Left renal cortex interstitium (tissue), 4 donors: ENCODE measurements at regions not wholly inside any gene's neighbourhood (a gene's known extent, or its start where the extent isn't known, plus 50 kb on each side); places are given as distances from the start of the nearest gene placed in this dataset.

Experiments
- DNase-seq, 4 donors: peaks; one replicate each; pipeline ENCODE4 v3.0.0-alpha.2; 2013; ENCODE audit warnings: low read depth in 4 of 4, low spot score in 2 of 4, missing footprints in 1 of 4

DNA sequence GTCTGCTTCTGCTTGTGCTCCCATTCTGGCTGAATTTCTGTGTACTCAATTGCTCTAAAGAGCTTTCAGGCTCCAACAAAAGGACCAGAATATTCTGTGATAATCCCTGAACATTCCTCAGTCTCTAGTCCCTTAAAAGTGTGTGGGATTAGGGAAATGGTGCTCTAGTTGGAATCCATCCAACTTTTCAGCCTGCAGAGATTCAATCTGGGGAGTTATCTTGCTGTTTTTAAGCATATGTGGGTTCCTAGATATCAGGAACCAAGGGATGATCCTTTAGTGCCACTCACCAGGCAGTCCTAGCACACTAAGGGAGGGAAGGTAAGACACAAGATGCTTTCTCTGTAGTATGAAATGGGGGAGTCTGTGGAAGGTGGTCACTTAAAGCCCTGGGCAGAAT, 140.3 kb upstream of the SLC1A4 start:
- DNase-seq: no peak

DNA sequence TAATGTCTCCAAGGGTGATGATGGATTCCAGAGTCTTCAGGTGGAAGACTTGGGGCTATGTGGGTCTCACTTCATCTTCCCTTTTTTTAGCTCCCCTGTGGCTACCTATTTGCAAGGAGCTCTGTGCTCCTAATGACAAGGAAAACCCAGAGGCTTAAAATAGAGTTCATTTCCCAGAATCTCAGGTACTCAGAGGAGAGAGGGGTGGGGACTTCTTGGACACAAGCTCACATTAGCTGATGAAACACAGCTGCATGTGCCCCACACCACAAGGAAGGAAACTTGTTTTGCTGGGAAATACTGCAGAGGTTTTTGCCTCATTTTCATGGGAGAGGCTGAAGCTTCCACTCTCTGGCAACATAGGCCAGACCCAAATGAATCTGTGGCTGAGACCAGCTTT, 138.6 kb upstream of the SLC1A4 start:
- DNase-seq: no peak

DNA sequence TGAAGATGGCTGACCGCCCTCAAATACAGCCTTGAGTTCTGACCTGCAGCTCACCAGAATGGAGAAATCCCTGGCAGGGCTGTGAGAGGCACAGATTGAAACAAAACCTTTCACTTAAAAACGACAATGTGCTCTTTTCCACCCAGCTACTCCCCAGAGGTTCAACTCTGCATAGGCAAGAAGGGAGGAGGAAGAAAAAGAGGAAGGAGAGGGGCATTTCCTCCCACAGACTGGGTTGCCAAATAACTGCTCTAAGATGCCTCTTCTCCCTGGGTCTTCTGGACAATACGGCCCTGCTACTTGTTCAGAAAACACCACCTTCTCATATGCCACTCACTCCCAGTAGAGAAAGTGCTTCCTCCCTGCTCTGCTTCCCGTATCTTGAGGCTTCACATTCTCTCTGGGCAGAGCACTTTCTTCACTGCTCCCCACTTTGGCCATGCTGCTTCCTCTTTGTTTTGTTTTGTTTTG, 136.4 kb upstream of the SLC1A4 start:
- no peak for DNase-seq

DNA sequence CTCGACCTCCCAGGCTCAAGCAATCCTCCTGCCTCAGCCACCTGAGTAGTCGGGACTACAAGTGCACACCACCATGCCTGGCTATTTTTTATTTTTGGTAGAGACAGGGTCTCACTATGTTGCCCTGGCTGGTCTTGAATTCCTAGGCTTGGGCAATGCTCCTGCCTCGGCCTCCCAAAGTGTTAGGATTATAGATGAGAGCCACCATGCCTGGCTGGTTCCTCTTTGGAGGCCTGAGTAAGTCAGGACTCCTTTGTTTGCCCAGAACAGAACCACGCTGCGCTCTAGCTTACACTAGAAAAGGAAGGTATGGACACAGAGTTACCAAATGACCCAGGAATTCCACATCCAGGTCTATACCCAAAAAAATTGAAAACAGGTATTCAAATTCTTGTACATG, 135.9 kb upstream of the SLC1A4 start:
- DNase-seq: no peak

DNA sequence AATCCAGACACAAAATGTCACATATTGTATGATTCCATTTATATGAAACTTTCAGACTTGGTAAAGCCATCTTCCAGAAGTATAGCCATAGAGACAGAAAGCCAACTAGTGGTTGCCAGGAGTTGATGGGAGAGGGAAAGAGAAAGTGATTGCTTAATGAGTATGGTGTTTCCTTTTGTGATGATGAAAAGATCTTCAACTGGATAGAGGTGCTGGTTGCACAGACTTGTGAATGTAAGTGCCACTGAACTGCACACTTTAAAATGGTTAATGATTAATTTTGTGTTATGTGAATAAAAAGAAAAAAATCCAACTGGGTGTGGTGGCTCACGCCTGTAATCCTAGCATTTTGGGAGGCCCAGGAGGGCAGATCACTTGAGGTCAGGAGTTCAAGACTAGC, 135.3 kb upstream of the SLC1A4 start:
- no peak for DNase-seq

DNA sequence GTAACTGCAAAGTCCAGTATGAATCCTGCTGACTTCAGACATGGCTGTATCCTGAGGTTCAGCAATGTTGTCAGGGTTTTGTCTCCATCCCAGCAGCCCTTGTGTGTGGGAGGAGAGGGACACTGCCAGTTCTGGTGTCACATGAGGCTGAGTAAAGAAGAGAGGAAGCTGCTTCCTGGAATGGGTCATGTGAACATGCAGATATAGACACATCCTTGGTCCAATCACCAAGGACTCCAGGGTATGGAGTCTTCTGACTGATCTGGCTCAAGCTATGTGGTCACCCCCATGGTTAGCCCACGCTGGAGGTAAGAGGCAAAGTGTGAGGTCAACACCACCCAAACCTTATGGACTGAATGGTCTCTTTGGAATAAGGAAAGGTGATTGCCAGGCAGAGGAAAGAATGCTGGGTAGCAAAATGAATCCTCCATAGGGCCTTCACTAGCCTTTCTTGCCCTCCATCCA, 134.4 kb upstream of the SLC1A4 start:
- DNase-seq: no peak

DNA sequence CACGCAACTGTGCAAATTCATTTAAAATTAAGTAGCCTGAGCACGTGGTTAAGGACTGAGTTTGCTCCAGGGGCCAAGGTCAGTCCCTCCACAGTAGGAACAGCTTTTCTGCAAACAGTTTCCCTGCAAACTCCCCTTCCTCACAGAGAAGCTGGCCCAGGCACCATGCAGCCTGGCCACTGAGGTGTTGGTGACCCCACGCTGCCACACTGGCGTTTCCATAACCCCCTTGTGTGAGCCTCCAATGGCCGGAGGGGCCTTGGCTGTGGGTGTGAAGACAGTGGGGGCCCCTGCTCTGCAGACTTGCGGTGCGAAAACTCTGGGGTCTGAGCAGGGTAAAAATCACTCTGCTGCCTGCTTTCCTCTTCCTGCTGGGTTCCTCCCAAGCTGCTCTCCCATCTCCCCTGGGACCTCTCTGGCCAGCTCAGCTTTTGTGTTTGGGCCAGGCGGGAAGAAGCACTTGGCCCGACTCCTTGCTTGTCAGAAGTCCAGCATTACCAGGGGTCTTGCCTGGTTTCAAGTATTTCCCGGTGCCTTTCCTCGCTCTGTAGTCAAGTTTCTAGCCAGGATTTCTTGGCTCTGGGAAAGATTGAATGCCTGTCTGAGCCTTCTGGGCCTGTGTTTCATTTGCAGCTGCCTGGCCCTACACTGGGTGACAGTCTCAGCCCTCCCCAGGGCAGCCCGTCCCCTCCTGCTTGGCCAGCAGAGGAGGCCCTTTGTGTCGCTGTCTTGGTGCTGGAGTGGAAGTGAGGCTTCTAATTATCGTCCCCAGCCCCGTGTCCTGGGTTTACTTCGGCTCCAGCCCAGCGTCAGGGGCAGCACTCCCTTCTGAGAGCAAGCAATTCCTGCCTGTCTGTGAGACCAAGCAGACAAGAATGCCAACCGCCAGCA, 131.4 kb upstream of the SLC1A4 start:
- DNase-seq: no peak

DNA sequence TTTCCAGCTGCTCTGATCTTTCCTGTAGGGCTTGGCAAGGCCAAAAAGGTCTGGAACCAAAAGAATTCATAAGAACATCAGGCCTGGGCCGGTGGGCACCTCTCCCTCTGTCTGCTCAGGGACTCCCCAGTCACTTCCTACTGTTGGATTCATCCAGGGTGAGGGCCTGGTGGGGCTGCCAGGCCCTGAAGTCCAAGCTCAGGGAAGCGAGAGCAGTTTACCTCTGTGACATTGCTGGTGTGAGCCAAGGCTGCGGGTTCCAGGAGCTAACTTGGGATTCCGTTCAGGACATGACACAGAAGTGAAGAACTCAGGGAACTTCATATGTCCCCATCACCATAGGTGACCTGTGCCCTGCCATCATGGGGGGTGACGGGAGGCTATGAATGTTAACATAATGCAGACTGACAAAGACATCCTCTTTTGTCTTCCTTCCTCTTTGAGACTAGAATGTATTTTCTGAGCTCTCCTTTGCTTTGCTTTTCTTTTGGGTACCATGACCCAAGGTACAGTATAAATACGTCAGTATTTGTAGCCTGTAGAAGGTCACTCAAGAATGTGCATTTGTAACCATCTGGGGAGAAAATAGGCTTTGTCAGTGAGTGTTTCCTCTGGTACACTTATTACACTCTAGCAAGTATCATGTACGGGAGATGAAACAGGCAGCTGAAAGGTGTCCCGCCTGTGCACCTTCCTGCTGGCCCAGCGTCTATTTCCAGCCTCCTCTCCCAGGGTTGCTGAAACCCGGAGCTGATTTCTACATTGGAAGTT, 130.5 kb upstream of the SLC1A4 start:
- no peak for DNase-seq

DNA sequence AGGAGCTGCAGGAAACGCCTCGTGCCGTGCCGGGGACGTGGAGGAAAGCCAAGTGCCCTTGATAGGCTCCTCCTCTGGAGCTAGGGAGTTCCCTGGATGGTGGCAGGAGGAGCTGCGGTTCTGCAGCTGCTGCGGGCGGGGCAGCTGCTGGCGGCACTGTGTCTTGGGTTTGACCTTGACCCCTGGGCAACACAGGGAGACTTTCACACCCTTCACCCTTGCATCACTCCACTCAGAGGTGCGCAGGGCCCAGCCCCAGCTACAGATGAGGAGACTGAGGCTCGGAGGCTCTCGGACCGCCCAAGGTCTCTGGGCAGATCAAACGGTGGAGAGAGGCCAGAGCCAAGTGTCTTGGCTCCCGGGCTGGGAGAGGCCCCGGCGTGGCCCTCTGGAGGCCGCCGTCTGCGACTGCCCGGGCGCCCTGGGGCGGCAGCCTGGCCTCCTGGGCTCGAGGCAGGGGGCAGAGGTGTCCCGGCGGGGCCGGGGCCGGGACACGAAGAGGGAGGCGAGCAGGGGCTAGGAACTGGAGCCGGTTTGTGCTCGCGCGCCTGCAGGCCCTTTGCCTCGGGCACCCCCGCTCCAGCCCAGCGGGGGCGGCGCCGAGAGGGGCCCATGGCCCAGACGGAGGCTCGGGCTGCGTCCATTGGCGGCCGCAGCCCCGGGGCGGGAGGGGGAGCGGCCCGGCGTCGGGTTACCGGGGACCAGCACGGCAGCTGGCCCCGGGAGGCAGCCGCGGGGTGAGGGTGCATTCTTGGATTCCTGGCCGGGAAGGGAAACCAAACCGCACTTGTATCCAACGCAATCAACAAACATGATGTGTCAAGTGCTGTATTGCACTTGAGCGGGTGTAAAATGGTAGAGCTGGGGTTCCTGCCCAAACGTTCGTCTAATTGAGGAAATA, 129.6 kb upstream of the SLC1A4 start:
- peak in 1 of 4 donors; percentile 62 for DNase-seq

DNA sequence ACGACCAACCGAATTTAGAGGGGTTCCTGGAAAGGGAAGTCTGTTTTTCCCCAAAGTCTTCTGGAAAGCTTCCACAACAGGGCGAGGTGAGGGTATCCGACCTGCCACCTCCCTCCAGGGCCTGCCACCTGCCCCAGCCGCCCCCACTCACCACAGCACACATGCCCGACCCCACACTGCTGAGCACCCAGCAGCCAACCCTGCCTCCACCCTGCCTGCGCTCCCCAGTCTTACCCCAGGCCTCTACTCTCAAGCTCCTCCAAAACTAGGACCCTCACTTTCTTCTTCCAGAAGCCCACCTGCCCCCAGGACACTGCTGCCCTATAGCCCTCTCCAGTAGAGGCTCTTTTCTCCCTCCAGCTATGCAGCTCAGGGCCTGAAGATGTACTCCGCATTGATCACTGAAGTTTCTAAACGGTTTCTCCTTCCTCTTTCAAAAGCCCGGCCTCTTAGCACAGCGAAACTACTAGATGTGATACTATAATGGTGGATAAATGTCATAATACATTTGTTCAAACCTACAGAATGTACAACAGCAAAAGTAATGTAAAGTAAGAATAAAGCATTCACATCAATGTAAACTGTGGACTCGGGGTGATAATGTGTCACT, 128.8 kb upstream of the SLC1A4 start:
- DNase-seq: no peak

DNA sequence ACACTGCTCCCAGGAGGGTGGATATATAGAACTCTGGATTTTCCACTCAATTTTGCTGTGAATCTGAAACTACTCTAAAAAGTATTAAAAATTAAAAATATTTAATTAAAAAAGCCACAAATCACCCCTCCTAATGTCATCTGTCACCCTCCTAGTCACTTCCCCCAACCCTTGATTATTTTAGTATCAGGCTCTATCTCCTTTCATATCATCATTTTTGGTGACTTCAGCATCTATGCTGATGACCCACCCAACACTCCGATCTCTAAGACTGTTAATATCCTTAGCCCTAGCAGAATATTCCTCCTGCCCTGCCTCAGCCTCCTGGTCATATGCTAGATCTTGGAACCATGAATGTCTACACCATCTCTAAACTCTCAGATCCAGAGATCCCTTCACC, 128.3 kb upstream of the SLC1A4 start:
- no peak for DNase-seq

DNA sequence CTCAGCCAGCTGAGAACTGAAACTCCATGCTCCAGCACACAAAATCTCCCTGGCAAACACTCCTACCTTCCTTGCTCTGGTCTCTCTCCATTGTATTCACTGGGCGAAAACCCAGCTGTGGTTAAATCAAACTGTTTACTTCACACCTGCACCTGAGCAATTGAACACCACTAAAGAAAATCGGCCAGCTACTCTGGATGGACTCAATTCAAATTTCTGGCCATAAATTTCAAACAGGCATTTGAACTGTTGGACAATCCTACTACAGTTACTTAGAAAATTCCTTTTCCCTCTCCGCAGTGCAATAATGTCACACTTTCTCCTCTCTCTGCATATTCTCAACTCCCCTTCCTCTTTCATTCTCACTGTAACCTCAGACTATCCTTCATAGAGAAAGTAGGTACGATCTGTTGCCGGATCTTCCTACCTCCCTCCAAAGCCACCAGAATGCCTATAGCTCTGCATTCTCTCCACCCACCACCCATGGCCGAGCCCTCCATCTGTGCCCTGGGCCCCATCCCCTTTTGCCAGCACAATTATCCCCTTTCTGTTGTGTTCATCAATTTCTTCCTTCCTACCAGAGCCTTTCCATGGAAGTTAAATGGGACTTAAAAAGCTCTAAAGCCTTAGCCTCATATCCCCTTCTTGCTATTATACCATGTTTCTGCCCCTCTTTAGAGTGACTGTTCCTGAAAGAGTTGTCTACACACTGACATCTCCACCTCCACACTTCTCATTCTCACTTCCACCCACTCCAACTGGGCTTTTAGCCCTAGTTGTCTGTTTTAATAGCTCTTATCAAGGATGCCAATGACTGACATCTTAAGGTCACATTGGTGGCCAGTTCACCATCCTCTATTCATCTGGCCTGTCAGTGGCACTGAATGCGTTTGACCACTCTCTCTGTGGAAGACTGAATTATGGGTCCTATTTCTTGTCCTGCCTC, 127.5 kb upstream of the SLC1A4 start:
- no peak for DNase-seq

DNA sequence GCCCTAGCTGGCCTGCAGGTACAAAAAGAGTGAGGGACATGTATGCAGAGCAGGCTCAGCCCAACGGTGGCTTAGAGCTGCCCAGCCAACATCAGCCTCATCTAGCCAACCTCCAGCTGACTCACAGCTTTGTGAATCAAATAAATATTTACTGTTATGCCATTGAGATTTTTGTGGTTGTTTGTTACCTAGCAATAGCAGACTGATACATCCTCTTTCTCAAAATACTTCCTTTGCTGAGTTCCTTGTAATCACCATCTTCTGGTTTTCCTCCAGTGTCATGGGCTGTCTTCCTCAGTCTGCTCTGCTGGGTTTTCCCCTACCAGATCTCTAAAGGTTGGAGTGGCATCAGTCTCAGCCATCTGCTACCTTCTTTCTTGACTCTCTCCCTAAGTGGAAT, 126.6 kb upstream of the SLC1A4 start:
- DNase-seq: no peak

DNA sequence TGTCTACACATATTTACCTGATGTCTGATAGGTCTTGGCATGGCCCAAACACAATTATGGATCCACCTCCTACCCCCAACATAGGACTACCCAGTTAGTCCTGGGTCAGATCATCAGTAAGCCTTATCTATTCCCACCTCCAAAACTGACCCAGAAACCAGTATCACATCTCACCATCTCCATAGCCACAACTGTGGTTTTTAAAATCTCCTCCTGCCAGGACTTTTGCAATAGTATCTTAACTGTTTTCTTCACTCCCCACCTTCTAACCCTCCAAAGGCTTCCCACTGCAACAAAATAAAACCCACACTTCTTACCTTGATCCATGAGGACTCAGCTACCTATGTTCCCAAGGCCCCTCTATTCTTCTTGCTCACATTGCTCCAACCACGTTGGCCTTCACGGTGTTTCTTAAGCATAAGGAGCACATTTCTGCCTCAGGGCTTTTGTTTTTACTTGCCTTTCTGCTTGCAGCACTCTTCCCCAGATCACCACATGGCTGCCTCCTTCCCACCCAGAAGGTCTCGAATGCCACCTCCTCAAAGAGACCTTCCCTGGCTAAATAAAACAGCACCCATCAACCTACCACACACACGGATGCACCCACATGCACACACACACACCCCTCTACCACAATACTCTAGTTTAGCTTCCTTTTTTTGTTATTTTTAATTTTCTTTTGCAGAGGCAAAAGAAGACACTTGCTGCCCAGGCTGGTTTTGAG, 125.9 kb upstream of the SLC1A4 start:
- DNase-seq: no peak

DNA sequence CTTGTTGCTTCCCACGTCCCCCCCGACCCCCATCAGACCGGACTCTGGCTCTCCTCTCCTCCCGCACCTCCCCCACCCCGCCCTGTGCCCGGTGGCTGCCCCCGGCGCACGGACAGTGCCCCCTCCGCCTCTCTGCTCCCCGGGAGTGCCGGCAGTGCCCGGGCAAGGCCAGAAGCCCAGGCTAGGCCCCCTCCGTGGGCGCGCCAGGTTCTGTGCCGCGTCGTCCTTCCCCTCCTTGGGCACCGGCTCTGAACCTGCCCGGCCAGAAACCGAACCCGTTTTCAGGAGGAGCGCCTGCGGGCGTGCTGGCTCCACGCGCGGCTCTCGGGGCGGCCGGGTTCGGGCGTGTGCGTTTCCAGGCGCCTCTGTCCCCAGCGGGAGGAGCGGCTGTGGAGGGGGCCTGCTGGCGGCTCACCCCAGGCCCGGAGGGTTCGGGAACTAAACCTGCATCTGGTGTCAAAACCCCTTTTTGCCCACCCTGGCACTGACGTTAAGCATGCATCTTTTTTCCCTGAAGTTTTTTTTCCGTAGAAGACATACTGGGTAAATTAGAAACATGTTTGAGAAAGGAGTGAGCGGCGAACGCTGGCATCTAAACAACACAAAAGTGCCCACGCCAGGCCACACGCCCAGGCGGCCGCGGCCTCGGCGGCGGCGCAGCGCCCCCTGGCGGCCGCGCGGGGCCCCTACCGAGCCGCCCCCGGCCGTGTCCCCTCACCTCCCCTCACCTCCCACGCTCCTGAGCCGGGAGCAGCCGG, 123.9 kb upstream of the SLC1A4 start:
- DNase-seq: peak in 1 of 4 donors; percentile 54

DNA sequence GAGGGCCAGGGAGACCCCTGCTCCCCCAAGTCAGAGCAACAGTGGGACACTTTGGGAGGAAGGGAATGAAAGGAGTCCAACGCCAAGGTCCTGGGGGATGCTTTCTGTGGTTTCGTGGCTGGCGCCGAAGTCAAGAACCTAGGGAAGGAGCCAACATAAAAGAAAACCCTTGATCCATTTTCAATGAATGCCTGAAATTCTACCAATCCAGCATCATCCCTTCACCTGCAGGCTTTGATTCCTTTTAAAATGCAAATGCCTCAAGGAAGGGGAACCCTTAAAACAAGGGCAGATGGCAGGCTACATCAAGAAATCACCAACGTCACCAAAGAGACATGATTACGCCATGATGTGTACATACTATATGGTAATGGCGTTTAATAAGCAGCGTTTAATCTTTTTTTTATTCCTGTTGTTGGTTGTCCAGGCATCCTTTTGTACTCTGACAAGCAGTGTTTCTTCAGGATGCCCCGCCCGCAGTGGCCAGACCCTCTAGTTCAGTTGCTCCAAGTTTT, 123.3 kb upstream of the SLC1A4 start:
- no peak for DNase-seq

DNA sequence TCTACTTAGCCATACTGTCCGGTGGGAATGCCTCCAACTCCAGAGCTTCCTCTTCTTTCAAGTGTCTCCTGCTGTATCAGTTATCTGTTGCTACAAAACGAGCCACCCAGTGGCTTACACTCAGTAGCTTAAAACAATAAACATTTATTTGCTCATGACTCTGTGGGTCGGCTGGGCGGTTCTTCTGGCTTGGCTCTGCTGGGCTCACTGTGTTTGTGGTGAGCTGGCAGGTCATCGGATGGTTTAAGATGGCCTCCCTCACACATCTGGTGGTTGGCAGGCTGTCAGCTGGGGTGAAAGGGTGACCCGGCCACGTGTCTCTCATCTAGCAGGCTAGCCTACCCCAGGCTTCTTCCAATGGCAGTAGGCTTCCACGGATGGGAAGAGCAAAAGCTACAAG, 122.4 kb upstream of the SLC1A4 start:
- no peak for DNase-seq
